H9 (cell line): ENCODE measurements at regions not wholly inside any gene's neighbourhood (a gene's known extent, or its start where the extent isn't known, plus 50 kb on each side); places are given as distances from the start of the nearest gene placed in this dataset.

ENCODE experiments used
- DNase-seq: peaks from one replicate; pipeline ENCODE4 v3.0.0-alpha.2; 2017
- H2AFZ ChIP-seq: one replicate; pipeline ENCODE4 v1.6.1; 2013; ENCODE audit warnings: mild to moderate bottlenecking, low read length, control low read depth, moderate library complexity
- H2AK5ac ChIP-seq: 2 replicates; pipeline ENCODE4 v1.6.1; 2013; ENCODE audit warnings: low read length, control low read depth, mixed read lengths; ENCODE audit not compliant: insufficient read length
- H2BK120ac ChIP-seq: one replicate; pipeline ENCODE4 v1.6.1; 2013; ENCODE audit warnings: low read depth, mild to moderate bottlenecking, low read length, control low read depth, inconsistent platforms; ENCODE audit not compliant: poor library complexity, severe bottlenecking
- H2BK12ac ChIP-seq: 2 replicates; pipeline ENCODE4 v1.6.1; 2013; ENCODE audit warnings: low read length, control low read depth, mixed read lengths, low read depth; ENCODE audit not compliant: insufficient read length
- H2BK15ac ChIP-seq: 2 replicates; pipeline ENCODE4 v1.6.1; 2013; ENCODE audit warnings: low read depth, low read length, control low read depth
- H2BK20ac ChIP-seq: one replicate; pipeline ENCODE4 v1.6.1; 2013; ENCODE audit warnings: low read depth, mild to moderate bottlenecking, low read length, control low read depth, inconsistent platforms; ENCODE audit not compliant: poor library complexity, severe bottlenecking
- H2BK5ac ChIP-seq: 2 replicates; pipeline ENCODE4 v1.6.1; 2013; ENCODE audit warnings: low read length, control low read depth, mixed read lengths; ENCODE audit not compliant: insufficient read length
- H3K14ac ChIP-seq: 2 replicates; pipeline ENCODE4 v1.6.1; 2013; ENCODE audit warnings: low read length, control low read depth; ENCODE audit not compliant: insufficient read depth
- H3K18ac ChIP-seq: 2 replicates; pipeline ENCODE4 v1.6.1; 2013; ENCODE audit warnings: low read depth, mild to moderate bottlenecking, mixed read lengths, low read length, control low read depth; ENCODE audit not compliant: insufficient read length
- H3K23ac ChIP-seq: 2 replicates; pipeline ENCODE4 v1.6.1; 2013; ENCODE audit warnings: low read length, control low read depth, mixed read lengths, low read depth; ENCODE audit not compliant: insufficient read length
- H3K23me2 ChIP-seq: 2 replicates; pipeline ENCODE4 v1.6.1; 2013; ENCODE audit warnings: low read depth, mild to moderate bottlenecking, mixed read lengths, low read length, control low read depth; ENCODE audit not compliant: insufficient read length, poor library complexity, severe bottlenecking
- H3K27ac ChIP-seq: 2 replicates; pipeline ENCODE4 v1.5.1; 2013; ENCODE audit warnings: low read length, control low read depth, mixed read lengths, low read depth; ENCODE audit not compliant: insufficient read length
- H3K27me3 ChIP-seq: 2 replicates; pipeline ENCODE4 v1.6.1; 2013; ENCODE audit warnings: low read length, control low read depth, inconsistent platforms; ENCODE audit not compliant: insufficient read depth
- H3K4ac ChIP-seq: 2 replicates; pipeline ENCODE4 v1.6.1; 2013; ENCODE audit warnings: low read depth, mild to moderate bottlenecking, control low read depth, inconsistent platforms, low read length, moderate library complexity
- H3K4me1 ChIP-seq: 2 replicates; pipeline ENCODE4 v1.6.1; 2013; ENCODE audit warnings: low read length, control low read depth, inconsistent platforms; ENCODE audit not compliant: insufficient read depth
- H3K4me2 ChIP-seq: 2 replicates; pipeline ENCODE4 v1.6.1; 2013; ENCODE audit warnings: low read length, control low read depth, mixed read lengths; ENCODE audit not compliant: insufficient read length, insufficient read depth
- H3K56ac ChIP-seq: 2 replicates; pipeline ENCODE4 v1.6.1; 2013; ENCODE audit warnings: low read depth, mild to moderate bottlenecking, mixed read lengths, low read length, control low read depth; ENCODE audit not compliant: insufficient read length
- H3K79me1 ChIP-seq: 2 replicates; pipeline ENCODE4 v1.6.1; 2013; ENCODE audit warnings: low read depth, mild to moderate bottlenecking, moderate library complexity, low read length, control low read depth, inconsistent platforms; ENCODE audit not compliant: insufficient read depth, poor library complexity, severe bottlenecking
- H3K79me2 ChIP-seq: 2 replicates; pipeline ENCODE4 v1.6.1; 2013; ENCODE audit warnings: low read length, control low read depth, inconsistent platforms; ENCODE audit not compliant: insufficient read depth
- H3K9ac ChIP-seq: 2 replicates; pipeline ENCODE4 v1.6.1; 2013; ENCODE audit warnings: low read length, control low read depth, mixed read lengths; ENCODE audit not compliant: insufficient read length; ENCODE audit errors: extremely low read depth
- H3K9me3 ChIP-seq: one replicate; pipeline ENCODE4 v1.6.1; 2013; ENCODE audit warnings: low read depth, low read length, inconsistent platforms; ENCODE audit not compliant: control insufficient read depth
- H3T11ph ChIP-seq: one replicate; pipeline ENCODE4 v1.6.1; 2013; ENCODE audit warnings: mild to moderate bottlenecking, low read length, control low read depth, inconsistent platforms
- H4K20me1 ChIP-seq: one replicate; pipeline ENCODE4 v1.6.1; 2013; ENCODE audit not compliant: control insufficient read depth, insufficient read length, insufficient read depth
- H4K5ac ChIP-seq: 2 replicates; pipeline ENCODE4 v1.6.1; 2013; ENCODE audit warnings: low read depth, mild to moderate bottlenecking, mixed read lengths, low read length, control low read depth; ENCODE audit not compliant: insufficient read length
- H4K8ac ChIP-seq: replicated peaks from 2 replicates; pipeline ENCODE4 v1.6.1; 2013; ENCODE audit warnings: low read length, control low read depth, mixed read lengths, low read depth; ENCODE audit not compliant: insufficient read length
- H4K91ac ChIP-seq: 2 replicates; pipeline ENCODE4 v1.6.1; 2013; ENCODE audit warnings: low read depth, mild to moderate bottlenecking, moderate library complexity, mixed read lengths, low read length, control low read depth; ENCODE audit not compliant: insufficient read length
- H3K27ac Mint-ChIP-seq, 3 experiments: 2 replicates in 2 of 3; 3 replicates in 1 of 3; pipeline ENCODE4 v1.8.0; 2020 to 2021; ENCODE audit warnings: mixed read lengths in 3 of 3, mild to moderate bottlenecking in 1 of 3, moderate library complexity in 1 of 3
- H3K27me3 Mint-ChIP-seq: 2 replicates; pipeline ENCODE4 v1.8.0; 2021; ENCODE audit warnings: low read depth, mild to moderate bottlenecking, moderate library complexity, mixed read lengths
- H3K36me3 Mint-ChIP-seq, 3 experiments: 2 replicates in 2 of 3; 3 replicates in 1 of 3; pipeline ENCODE4 v1.8.0; 2020 to 2021; ENCODE audit warnings: low read depth in 3 of 3, mixed read lengths in 3 of 3; ENCODE audit not compliant: insufficient read depth in 1 of 3
- H3K4me1 Mint-ChIP-seq, 2 experiments: 2 replicates each; pipeline ENCODE4 v1.8.0; 2020; ENCODE audit warnings: mixed read lengths in 2 of 2
- H3K4me3 Mint-ChIP-seq, 2 experiments: 2 replicates in 1 of 2; 3 replicates in 1 of 2; pipeline ENCODE4 v1.8.0; 2020 to 2021; ENCODE audit warnings: mild to moderate bottlenecking in 2 of 2, mixed read lengths in 2 of 2, moderate library complexity in 1 of 2
- H3K9me3 Mint-ChIP-seq, 2 experiments: 2 replicates in 1 of 2; 3 replicates in 1 of 2; pipeline ENCODE4 v1.8.0; 2020; ENCODE audit warnings: mild to moderate bottlenecking in 2 of 2, mixed read lengths in 2 of 2, moderate library complexity in 1 of 2
- CTCF ChIP-seq: fragments of 200-600 bp; sonication (generic); conservative IDR thresholded peaks from 3 replicates; pipeline ENCODE4 v1.8.0; 2021; ENCODE audit warnings: antibody characterized with exemption, mild to moderate bottlenecking
- WGBS: extraction: QIAGEN DNeasy Blood & Tissue Kit; methylation state at CpG from one replicate; pipeline ENCODE4 v1.1.7; 2013; ENCODE audit warnings: missing lambda C conversion rate, low lambda C conversion rate, mixed read lengths; ENCODE audit not compliant: insufficient read length; ENCODE audit errors: extremely low coverage; 5-methylcytosine and 5-hydroxymethylcytosine counted together

GRCh38 chr4:1537410-1538095 is 131.3 kb upstream of the NKX1-1 start:
- Histone ChIP-seq H3K18ac (no peak overlapping the region), H3T11ph (no peak overlapping the region), H3K9ac (no peak overlapping the region), H2BK15ac (no peak overlapping the region), H3K27ac (no peak overlapping the region), H3K14ac (peak overlapping the region; percentile 49; the same call in 1 of the 2 replicates), H3K9me3 (no peaks in the 10 kb centered on the region), H2BK120ac (no peak overlapping the region), H4K20me1 (no peaks in the 10 kb centered on the region), H4K5ac (no peak overlapping the region), H2AFZ (no peak overlapping the region), H3K4me1 (no peaks in the 10 kb centered on the region), H4K8ac (no peak overlapping the region), H4K91ac (no peak overlapping the region), H3K27me3 (no peaks in the 10 kb centered on the region), H3K79me1 (no peaks in the 10 kb centered on the region), H2BK5ac (no peak overlapping the region), H3K4ac (no peak overlapping the region), H2BK12ac (no peak overlapping the region), H3K23ac (no peak overlapping the region), H2AK5ac (no peak overlapping the region), H3K4me2 (no peak overlapping the region), H2BK20ac (no peak overlapping the region), H3K56ac (no peak overlapping the region), H3K79me2 (no peaks in the 10 kb centered on the region), H3K23me2 (no peaks in the 10 kb centered on the region)
- peaks cover 2 to 4% of the 10 kb centered on the region in 2 experiments; a peak in 2 of 4 replicates for H3K4me1 Mint-ChIP-seq
- no peak for DNase-seq
- H3K4me3 Mint-ChIP-seq = no peak overlapping the region
- peaks cover 2% of the 10 kb centered on the region for H3K27me3 Mint-ChIP-seq
- no peaks in the 10 kb centered on the region; a peak in 1 of 7 replicates for H3K36me3 Mint-ChIP-seq
- no peak for TF ChIP-seq CTCF
- H3K9me3 Mint-ChIP-seq = no peaks in the 10 kb centered on the region; a peak in 1 of 5 replicates
- no CpG with 5 or more reads among the region's 11 CpGs for WGBS
- no peak overlapping the region; a peak in 1 of 7 replicates for H3K27ac Mint-ChIP-seq
